ENCODE measurements at regions not wholly inside any gene's neighbourhood (a gene's known extent, or its start where the extent isn't known, plus 50 kb on each side); places are given as distances from the start of the nearest gene placed in this dataset.

GRCh38 chr4:32680946-32681345, 1960.8 kb downstream of the PCDH7 start:
- 61 to 88% (median 81%) methylated on average over 6 of the region's 6 CpGs for WGBS, 5 donors
- no peak for TF ChIP-seq POLR2AphosphoS5 (IDR thresholded peaks at IDR 0.05)
- no peak for TF ChIP-seq POLR2A (IDR thresholded peaks at IDR 0.05)
- TF ChIP-seq EP300 (IDR thresholded peaks at IDR 0.05) = no peak
- no peak for TF ChIP-seq CTCF (IDR thresholded peaks at IDR 0.05)
- no peaks in the 10 kb centered on the region for H3K27me3 ChIP-seq
- intact Hi-C loops (cut with DNase I; ENCODE audit: low total_unique reads) = no loop called here
- no peak for DNase-seq
- H3K36me3 ChIP-seq = no peaks in the 10 kb centered on the region
- no peaks in the 10 kb centered on the region for H3K9me3 ChIP-seq
- no peak overlapping the region for H3K4me3 ChIP-seq
- no peaks in the 10 kb centered on the region for H3K4me1 ChIP-seq
- H3K27ac ChIP-seq = no peak overlapping the region

GRCh38 chr4:32684160-32684559, 1964.0 kb downstream of the PCDH7 start:
- Histone ChIP-seq H3K4me1 (no peaks in the 10 kb centered on the region), H3K9me3 (no peaks in the 10 kb centered on the region), H3K27me3 (no peaks in the 10 kb centered on the region), H3K36me3 (no peaks in the 10 kb centered on the region), H3K4me3 (no peak overlapping the region), H3K27ac (no peak overlapping the region)
- 83 to 94% (median 89%) methylated on average over 1 of the region's 1 CpG for WGBS, 5 donors
- intact Hi-C loops (cut with DNase I; ENCODE audit: low total_unique reads) = no loop called here
- TF ChIP-seq EP300 (IDR thresholded peaks at IDR 0.05) (no peak), POLR2A (IDR thresholded peaks at IDR 0.05) (no peak), POLR2AphosphoS5 (IDR thresholded peaks at IDR 0.05) (no peak), CTCF (IDR thresholded peaks at IDR 0.05) (no peak)
- no peak for DNase-seq

GRCh38 chr4:32686123-32686522, 1966.0 kb downstream of the PCDH7 start:
- H3K27me3 ChIP-seq = no peaks in the 10 kb centered on the region
- TF ChIP-seq POLR2A (IDR thresholded peaks at IDR 0.05) (no peak), CTCF (IDR thresholded peaks at IDR 0.05) (no peak), EP300 (IDR thresholded peaks at IDR 0.05) (no peak), POLR2AphosphoS5 (IDR thresholded peaks at IDR 0.05) (no peak)
- no peaks in the 10 kb centered on the region for H3K4me1 ChIP-seq
- 90 to 94% (median 91%) methylated on average over 6 of the region's 6 CpGs for WGBS, 5 donors
- no peak overlapping the region for H3K4me3 ChIP-seq
- intact Hi-C loops (cut with DNase I; ENCODE audit: low total_unique reads) = no loop called here
- no peak for DNase-seq
- H3K27ac ChIP-seq = no peak overlapping the region
- H3K36me3 ChIP-seq = no peaks in the 10 kb centered on the region
- H3K9me3 ChIP-seq = no peaks in the 10 kb centered on the region

- DNase-seq = no peak
- TF ChIP-seq CTCF (IDR thresholded peaks at IDR 0.05) (no peak), POLR2AphosphoS5 (IDR thresholded peaks at IDR 0.05) (no peak), EP300 (IDR thresholded peaks at IDR 0.05) (no peak), POLR2A (IDR thresholded peaks at IDR 0.05) (no peak)
- H3K4me3 ChIP-seq = no peak overlapping the region
- H3K36me3 ChIP-seq = no peaks in the 10 kb centered on the region
- H3K9me3 ChIP-seq = no peaks in the 10 kb centered on the region
- no peaks in the 10 kb centered on the region for H3K27me3 ChIP-seq
- no peaks in the 10 kb centered on the region for H3K4me1 ChIP-seq
- 86 to 90% (median 88%) methylated on average over 3 of the region's 3 CpGs for WGBS, 5 donors
- intact Hi-C loops (cut with DNase I; ENCODE audit: low total_unique reads) = no loop called here
- H3K27ac ChIP-seq = no peak overlapping the region
Observed at GRCh38 chr4:32689518-32689917, 1969.3 kb downstream of the PCDH7 start.

All from stomach (tissue), 8 donors.